Bronchial epithelial cell (primary cell): ENCODE measurements at regions not wholly inside any gene's neighbourhood (a gene's known extent, or its start where the extent isn't known, plus 50 kb on each side); places are given as distances from the start of the nearest gene placed in this dataset.
"Not testable (repeated sequence)": the region's sequence is repeated elsewhere in the genome, so short reads cannot be mapped to it uniquely, and the experiment has no call there.

Experiments used
- DNase-seq: peaks from one replicate; pipeline ENCODE4 v3.0.0-alpha.2; 2010; ENCODE audit warnings: low read depth
- FAIRE-seq: peaks from 2 replicates; lab custom pipeline; 2011; peaks lifted over from hg19 to GRCh38; lab: Jason Lieb, UNC
- H3K27me3 ChIP-seq: 2 replicates; pipeline ENCODE4 v1.5.1; 2011; ENCODE audit warnings: low read length; ENCODE audit not compliant: control insufficient read depth, insufficient read depth
- H3K36me3 ChIP-seq: 2 replicates; pipeline ENCODE4 v1.5.1; 2011; ENCODE audit warnings: low read length; ENCODE audit not compliant: control insufficient read depth, insufficient read depth
- H3K4me3 ChIP-seq: 2 replicates; pipeline ENCODE4 v1.5.1; 2011; ENCODE audit warnings: mild to moderate bottlenecking, low read depth, low read length, control low read depth
- CTCF ChIP-seq: IDR thresholded peaks from 2 replicates; pipeline ENCODE4 v1.5.1; 2011; ENCODE audit warnings: mild to moderate bottlenecking, moderate library complexity, low read length, control low read depth, inconsistent platforms; ENCODE audit not compliant: insufficient read depth, severe bottlenecking

DNA sequence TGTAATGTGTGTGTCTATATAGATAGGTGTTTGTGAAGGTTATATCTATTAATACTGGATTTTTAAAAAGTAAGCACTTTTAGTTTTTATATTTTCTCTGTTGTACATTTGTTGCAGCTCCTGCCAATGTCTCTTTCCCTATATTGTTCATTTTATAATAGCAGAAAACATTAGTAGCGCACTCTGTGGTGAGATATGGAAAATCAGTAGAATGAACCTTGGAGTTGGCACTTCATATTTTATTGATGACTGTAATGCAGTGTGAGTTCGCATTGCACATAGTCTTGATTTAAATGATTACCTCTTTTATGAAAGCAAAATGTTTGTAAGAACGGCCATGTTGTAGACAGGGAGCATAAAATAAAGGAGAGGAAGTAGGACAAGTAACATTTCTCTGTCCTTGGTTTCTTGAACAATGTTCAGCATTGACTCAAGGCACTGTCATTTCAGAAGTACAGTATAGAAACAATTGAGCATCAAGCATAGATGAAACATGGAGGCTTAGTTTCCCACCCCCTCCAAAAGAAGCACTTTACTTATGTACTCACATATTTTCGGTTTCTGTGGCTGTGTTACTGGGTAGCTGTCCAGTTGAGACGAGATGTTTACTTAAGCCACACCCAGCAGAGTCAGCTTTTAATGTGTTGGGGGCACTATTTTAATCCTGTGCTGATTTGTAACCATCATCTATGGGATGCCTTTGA lies 74.0 kb downstream of the TANC2 start:
- Histone ChIP-seq H3K4me3 (no peak overlapping the region), H3K36me3 (no peaks in the 10 kb centered on the region), H3K27me3 (no peaks in the 10 kb centered on the region)
- FAIRE-seq (no peak), DNase-seq (peak; percentile 71)
- no peak for TF ChIP-seq CTCF

- TF ChIP-seq CTCF, result no peak
- no peak for FAIRE-seq
- no peaks in the 10 kb centered on the region for H3K27me3 ChIP-seq
- DNase-seq, result no peak
- no peaks in the 10 kb centered on the region for H3K36me3 ChIP-seq
- H3K4me3 ChIP-seq, result no peak overlapping the region
These were observed 74.8 kb downstream of the TANC2 start for GRCh38 chr17:63040816-63041215.

DNA sequence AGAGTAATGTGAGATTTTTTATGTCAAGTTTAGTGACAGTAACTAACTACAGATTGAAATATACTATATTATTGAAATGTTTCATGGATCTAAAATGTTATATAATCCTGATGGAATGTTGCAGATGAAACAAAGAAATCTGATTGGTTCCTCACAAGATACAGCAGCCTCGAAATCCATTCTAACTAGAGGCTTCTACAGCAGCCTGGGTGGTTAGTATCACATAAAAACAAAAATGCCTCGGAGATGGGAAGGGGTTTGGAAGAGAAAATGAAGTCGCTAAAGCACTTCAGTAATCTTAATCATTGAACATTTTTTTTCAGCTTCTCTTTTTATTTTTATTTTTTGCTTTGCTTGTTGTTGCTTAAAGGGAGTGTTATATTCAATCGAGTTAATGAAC lies 75.2 kb downstream of the TANC2 start:
- no peak overlapping the region for H3K4me3 ChIP-seq
- no peaks in the 10 kb centered on the region for H3K36me3 ChIP-seq
- TF ChIP-seq CTCF, result no peak
- DNase-seq (no peak), FAIRE-seq (no peak)
- no peaks in the 10 kb centered on the region for H3K27me3 ChIP-seq

- H3K36me3 ChIP-seq, result no peaks in the 10 kb centered on the region
- peak; percentile 89 for DNase-seq
- no peak for FAIRE-seq
- TF ChIP-seq CTCF, result no peak
- H3K27me3 ChIP-seq, result no peaks in the 10 kb centered on the region
- H3K4me3 ChIP-seq, result no peak overlapping the region
These were observed 75.7 kb downstream of the TANC2 start for GRCh38 chr17:63041722-63042121.

GRCh38 chr17:63042256-63042812 lies 76.3 kb downstream of the TANC2 start:
- no peak for TF ChIP-seq CTCF
- Histone ChIP-seq H3K4me3 (no peak overlapping the region), H3K27me3 (no peaks in the 10 kb centered on the region), H3K36me3 (no peaks in the 10 kb centered on the region)
- FAIRE-seq, result no peak
- no peak for DNase-seq

GRCh38 chr17:63057560-63057959 lies 91.5 kb downstream of the TANC2 start:
- FAIRE-seq, DNase-seq, H3K27me3 ChIP-seq: not testable (repeated sequence)

More at GRCh38 chr17:63057560-63057959, 91.5 kb downstream of the TANC2 start:
- H3K4me3 ChIP-seq, H3K36me3 ChIP-seq: not testable (repeated sequence)
